ENCODE measurements at regions not wholly inside any gene's neighbourhood (a gene's known extent, or its start where the extent isn't known, plus 50 kb on each side); places are given as distances from the start of the nearest gene placed in this dataset.
A peak's percentile ranks its signal among the peaks of the same experiment; 100 is the strongest.

DNA sequence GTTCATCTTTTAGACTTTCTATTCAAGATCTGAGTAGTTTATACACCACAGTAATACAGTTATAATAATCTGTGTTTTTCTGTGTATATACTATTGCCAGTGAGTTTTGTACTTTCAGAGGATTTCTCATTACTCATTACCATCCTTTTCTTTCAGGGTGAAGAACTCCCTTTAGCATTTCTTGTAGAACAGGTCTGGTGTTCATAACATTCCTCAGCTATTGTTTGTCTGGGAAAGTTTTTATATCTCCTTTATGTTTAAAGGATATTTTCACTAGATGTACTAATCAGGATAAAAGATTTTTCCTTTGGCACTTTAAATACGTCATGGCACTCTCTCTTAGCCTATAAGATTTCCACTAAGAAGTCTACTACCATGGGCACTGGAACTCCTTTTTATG is 705.5 kb downstream of the SLC4A3 start:
- ATAC-seq (no peak), DNase-seq (no peak)
- H3K27ac ChIP-seq: no peak overlapping the region
- no peaks in the 10 kb centered on the region for H3K27me3 ChIP-seq
- H3K4me1 ChIP-seq: peaks cover 0 to 11% (median 0%) of the 10 kb centered on the region in 9 donors
- no peaks in the 10 kb centered on the region for H3K36me3 ChIP-seq
- peaks cover 0 to 35% (median 11%) of the 10 kb centered on the region in 11 donors for H3K9me3 ChIP-seq
- no peak overlapping the region for H3K4me3 ChIP-seq
- TF ChIP-seq CTCF (IDR thresholded peaks at IDR 0.05): no peak
- intact Hi-C loops (cut with DNase I): no loop called here
- WGBS, 2 donors: 78 to 83% methylated on average over 1 of the region's 1 CpG

GRCh38 chr2:220334210-220334609 is 706.8 kb downstream of the SLC4A3 start:
- Histone ChIP-seq H3K9me3 (peaks cover 0 to 28% (median 9%) of the 10 kb centered on the region in 11 donors), H3K36me3 (no peaks in the 10 kb centered on the region), H3K4me3 (no peak overlapping the region), H3K27ac (no peak overlapping the region), H3K4me1 (peaks cover 0 to 11% (median 0%) of the 10 kb centered on the region in 9 donors), H3K27me3 (no peaks in the 10 kb centered on the region)
- DNase-seq (no peak), ATAC-seq (no peak)
- intact Hi-C loops (cut with DNase I): no loop called here
- TF ChIP-seq CTCF (IDR thresholded peaks at IDR 0.05): no peak

GRCh38 chr2:220334871-220335590 is 707.6 kb downstream of the SLC4A3 start:
- no peak for DNase-seq
- Histone ChIP-seq H3K27me3 (no peaks in the 10 kb centered on the region), H3K4me1 (peaks cover 0 to 11% (median 0%) of the 10 kb centered on the region in 9 donors), H3K36me3 (no peaks in the 10 kb centered on the region), H3K27ac (no peak overlapping the region), H3K4me3 (no peak overlapping the region), H3K9me3 (peaks cover 0 to 19% (median 4%) of the 10 kb centered on the region in 11 donors)
- intact Hi-C loops (cut with DNase I): no loop called here
- WGBS, 2 donors: 48 to 61% methylated on average over 4 of the region's 4 CpGs
- TF ChIP-seq CTCF (IDR thresholded peaks at IDR 0.05): no peak
- no peak for ATAC-seq

DNA sequence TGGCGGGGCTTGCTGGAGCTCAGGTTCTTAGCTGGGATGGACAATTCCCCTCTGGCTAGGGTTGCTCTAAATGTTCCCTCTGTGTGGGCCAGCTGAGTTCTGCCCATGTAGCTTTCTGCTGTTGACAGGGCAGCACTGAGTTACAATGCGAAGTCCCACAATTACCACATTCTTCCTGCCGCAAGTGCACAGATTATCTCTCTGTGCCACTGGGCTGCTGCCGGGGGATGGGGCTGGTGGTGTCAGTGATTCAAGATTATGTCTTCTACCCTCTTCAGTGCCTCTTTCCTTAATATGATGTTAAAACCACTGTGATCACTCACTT is 708.1 kb downstream of the SLC4A3 start:
- H3K27me3 ChIP-seq: no peaks in the 10 kb centered on the region
- H3K27ac ChIP-seq: no peak overlapping the region
- H3K36me3 ChIP-seq: no peaks in the 10 kb centered on the region
- 45 to 46% methylated on average over 4 of the region's 4 CpGs for WGBS, 2 donors
- DNase-seq (no peak), ATAC-seq (peak in 4 of 8 donors; percentile 29 to 81 (median 40))
- TF ChIP-seq CTCF (IDR thresholded peaks at IDR 0.05): no peak
- peaks cover 0 to 14% (median 3%) of the 10 kb centered on the region in 11 donors for H3K9me3 ChIP-seq
- intact Hi-C loops (cut with DNase I): no loop called here
- no peak overlapping the region for H3K4me3 ChIP-seq
- peaks cover 0 to 11% (median 0%) of the 10 kb centered on the region in 9 donors for H3K4me1 ChIP-seq

All from heart right ventricle (tissue), 16 donors.